ENCODE measurements at regions not wholly inside any gene's neighbourhood (a gene's known extent, or its start where the extent isn't known, plus 50 kb on each side); places are given as distances from the start of the nearest gene placed in this dataset.

DNA sequence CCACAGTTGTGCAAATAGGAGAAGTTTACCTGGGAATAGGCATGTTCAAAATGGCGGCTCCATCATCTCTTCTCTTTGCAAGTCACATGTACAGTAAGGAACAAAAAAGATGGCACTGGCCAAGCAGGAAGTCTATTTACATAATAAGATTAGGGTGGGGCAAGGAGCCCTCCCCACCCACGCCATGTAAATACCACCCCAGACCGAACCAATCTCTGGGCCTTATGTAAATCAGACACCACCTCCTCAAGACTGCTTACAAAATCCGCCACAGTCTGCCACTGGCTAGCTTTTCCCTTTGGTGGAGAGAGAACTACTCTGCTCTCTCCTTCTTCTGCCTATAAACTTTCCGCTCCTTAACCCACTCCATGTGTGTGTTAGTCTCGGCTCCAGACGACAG, 1496.3 kb downstream of the REEP3 start:
- TF ChIP-seq, protein P1, sequence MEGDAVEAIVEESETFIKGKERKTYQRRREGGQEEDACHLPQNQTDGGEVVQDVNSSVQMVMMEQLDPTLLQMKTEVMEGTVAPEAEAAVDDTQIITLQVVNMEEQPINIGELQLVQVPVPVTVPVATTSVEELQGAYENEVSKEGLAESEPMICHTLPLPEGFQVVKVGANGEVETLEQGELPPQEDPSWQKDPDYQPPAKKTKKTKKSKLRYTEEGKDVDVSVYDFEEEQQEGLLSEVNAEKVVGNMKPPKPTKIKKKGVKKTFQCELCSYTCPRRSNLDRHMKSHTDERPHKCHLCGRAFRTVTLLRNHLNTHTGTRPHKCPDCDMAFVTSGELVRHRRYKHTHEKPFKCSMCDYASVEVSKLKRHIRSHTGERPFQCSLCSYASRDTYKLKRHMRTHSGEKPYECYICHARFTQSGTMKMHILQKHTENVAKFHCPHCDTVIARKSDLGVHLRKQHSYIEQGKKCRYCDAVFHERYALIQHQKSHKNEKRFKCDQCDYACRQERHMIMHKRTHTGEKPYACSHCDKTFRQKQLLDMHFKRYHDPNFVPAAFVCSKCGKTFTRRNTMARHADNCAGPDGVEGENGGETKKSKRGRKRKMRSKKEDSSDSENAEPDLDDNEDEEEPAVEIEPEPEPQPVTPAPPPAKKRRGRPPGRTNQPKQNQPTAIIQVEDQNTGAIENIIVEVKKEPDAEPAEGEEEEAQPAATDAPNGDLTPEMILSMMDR (IDR thresholded peaks at IDR 0.05; ENCODE audit: insufficient read depth, low read depth, low read length): no peak
- no peak for DNase-seq (ENCODE audit: low read depth)
- no peak overlapping the region for H3K4me3 ChIP-seq (ENCODE audit: low read depth, low read length)

DNA sequence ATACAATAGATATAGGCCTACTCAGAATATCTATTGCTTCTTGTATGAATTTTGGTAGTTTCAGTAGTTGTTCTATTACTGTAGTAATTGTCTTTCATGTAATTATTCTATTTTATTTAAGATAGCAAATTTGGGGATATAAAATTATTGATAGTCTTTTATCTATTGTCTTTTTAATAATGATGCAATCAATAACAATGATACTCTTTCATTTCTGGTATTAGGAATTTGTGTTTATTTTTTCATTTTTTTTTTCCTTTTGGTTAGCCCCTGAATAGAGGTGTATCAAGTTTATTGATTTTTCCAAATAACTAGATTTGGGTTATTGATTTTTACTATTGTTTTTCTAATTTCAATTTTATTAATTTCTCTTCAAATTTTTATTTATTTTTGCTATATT, 1503.7 kb downstream of the REEP3 start:
- no peak overlapping the region for H3K4me3 ChIP-seq (ENCODE audit: low read depth, low read length)
- DNase-seq (ENCODE audit: low read depth): no peak
- TF ChIP-seq, protein P1 (IDR thresholded peaks at IDR 0.05; ENCODE audit: insufficient read depth, low read depth, low read length): no peak

DNA sequence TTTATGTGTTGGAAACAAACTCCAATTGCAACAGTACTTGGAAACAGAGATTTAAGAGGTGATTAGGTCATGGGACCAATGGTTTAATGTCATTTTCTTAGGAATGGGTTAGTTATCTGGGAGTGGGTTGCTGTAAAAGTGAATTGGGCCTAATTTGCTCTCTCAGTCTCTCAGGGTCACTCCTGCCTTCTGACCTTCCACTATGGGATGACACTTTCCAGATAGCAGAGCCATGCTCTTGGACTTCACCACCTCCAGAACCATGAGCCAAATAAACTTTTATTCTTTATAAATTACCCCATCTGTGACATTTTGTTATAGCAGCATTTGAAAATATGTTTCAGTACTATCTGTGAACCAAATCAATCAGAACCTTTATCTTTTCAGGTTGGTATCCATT, 1509.1 kb downstream of the REEP3 start:
- TF ChIP-seq, protein P1 (IDR thresholded peaks at IDR 0.05; ENCODE audit: insufficient read depth, low read depth, low read length): no peak
- H3K4me3 ChIP-seq (ENCODE audit: low read depth, low read length): no peak overlapping the region
- DNase-seq (ENCODE audit: low read depth): no peak

DNA sequence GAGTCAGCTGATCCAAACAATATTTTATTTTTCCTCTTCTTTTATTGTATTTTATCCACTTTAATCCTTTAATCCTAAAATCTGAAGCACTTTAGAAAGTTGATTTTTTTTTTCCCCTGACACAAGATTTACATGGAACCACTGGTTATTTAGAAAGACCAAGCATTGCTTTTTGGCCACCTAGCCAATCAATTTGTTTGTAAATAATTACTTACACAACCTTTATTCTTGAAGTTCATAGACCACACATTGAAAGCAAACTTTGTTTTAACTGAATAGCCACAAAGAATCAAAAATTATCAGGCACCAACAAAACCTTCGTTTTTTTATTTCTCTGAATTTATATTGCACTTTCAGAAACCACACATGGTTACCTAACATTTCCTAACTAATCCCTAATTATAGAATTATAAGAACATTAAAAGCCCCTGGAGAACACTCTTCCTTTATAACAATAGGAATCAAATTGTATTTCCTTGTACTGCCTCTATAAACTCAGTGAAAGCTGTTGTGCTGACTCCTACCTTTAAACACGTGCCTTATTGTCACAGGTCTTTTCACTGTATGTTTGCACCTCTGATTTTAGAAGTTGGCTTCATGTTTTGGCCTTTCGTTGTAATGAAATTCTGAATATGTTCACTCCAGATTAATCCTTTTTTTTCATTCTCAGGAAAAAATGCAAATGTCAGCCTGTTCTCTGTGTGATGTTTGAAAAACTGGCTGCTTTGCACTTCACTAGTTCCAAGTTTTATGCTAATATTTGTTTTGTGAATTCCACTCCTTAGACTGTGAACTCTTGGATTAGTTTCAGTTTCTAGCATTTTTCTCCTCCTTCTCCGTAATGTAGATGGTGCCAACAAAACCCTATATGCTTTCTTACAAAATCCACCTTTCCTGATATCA, 1511.9 kb downstream of the REEP3 start:
- DNase-seq (ENCODE audit: low read depth): no peak
- H3K4me3 ChIP-seq (ENCODE audit: low read depth, low read length): no peak overlapping the region
- TF ChIP-seq, protein P1 (IDR thresholded peaks at IDR 0.05; ENCODE audit: insufficient read depth, low read depth, low read length): no peak

DNA sequence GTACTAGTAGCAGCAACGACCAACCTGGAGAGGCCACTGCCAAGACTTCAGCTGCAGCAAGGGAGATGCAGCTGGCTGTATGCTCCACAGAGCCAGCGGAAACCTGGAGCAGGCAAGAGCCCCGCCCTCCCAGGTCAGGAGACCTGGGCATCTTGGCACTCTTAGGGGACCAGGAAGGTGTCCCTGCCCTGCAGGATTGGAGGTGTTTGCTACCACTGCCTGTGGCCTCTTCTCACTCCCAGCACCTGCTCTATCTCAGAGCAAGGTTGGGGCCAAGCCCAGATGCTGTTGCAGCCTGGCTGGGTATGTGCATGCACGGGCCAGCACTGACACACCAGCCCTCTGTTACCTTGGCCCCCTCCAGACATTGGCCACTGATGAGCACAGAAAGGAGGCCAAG, 1512.8 kb downstream of the REEP3 start:
- DNase-seq (ENCODE audit: low read depth): no peak
- H3K4me3 ChIP-seq (ENCODE audit: low read depth, low read length): no peak overlapping the region
- TF ChIP-seq, protein P1 (IDR thresholded peaks at IDR 0.05; ENCODE audit: insufficient read depth, low read depth, low read length): no peak

DNA sequence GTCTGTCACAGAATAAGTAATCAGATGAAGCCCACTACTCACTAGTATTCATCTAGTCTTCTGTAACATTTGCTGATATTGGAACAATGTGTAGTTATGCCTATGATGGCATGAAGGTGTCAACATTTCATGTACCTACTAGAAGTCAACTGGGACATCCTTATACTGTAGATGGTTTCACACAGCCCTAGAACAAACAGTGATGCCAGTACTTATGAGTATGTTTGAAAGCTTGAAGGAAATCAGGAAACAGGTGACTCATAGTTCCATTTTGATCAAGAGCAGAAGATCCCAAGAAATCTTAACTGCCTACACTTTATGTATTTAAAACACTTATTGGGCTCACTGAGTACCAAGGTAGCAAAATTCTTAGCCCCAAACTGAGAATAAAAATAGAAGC, 1519.6 kb downstream of the REEP3 start:
- no peak overlapping the region for H3K4me3 ChIP-seq (ENCODE audit: low read depth, low read length)
- TF ChIP-seq, protein P1 (IDR thresholded peaks at IDR 0.05; ENCODE audit: insufficient read depth, low read depth, low read length): no peak
- no peak for DNase-seq (ENCODE audit: low read depth)
